ENCODE measurements at regions not wholly inside any gene's neighbourhood (a gene's known extent, or its start where the extent isn't known, plus 50 kb on each side); places are given as distances from the start of the nearest gene placed in this dataset.
A peak's percentile ranks its signal among the peaks of the same experiment; 100 is the strongest.

DNA sequence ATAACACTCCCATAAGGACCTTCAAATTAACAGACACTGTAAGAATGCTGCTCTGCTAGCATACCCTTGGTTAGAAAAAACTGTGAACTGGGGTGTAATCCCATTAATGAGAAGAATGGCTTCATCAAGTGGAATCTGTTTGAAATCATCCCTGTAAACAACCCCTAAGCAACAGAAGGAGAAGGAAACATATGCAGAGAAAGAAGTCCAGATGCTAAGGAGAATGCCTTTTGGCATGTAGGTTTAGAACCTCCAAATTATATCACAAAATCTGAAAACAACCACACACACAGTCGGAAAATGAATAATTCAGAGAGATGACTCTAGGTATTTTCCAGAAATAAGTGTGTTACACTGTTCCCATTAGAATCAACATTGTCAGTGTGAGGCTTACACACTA lies 140.2 kb downstream of the NUAK1 start:
- Mint-ChIP-seq H3K4me3 (no peak overlapping the region), H3K4me1 (no peaks in the 10 kb centered on the region), H3K27me3 (no peaks in the 10 kb centered on the region), H3K9me3 (peaks cover 0 to 5% (median 0%) of the 10 kb centered on the region in 7 donors), H3K27ac (no peak overlapping the region), H3K36me3 (no peaks in the 10 kb centered on the region)
- ATAC-seq (ENCODE audit: low read depth in 2 of 2) (no peak), DNase-seq (no peak)
- peaks cover 2% of the 10 kb centered on the region for H3K27me3 ChIP-seq (ENCODE audit: control insufficient read depth, insufficient read depth, low read length)
- no peak overlapping the region for H3K27ac ChIP-seq (ENCODE audit: insufficient read depth, low read length, poor library complexity, severe bottlenecking)
- no peak overlapping the region for H3K4me3 ChIP-seq (ENCODE audit: low read depth, low read length)
- no peaks in the 10 kb centered on the region for H3K9me3 ChIP-seq (ENCODE audit: control insufficient read depth in 2 of 2, low read length in 2 of 2)
- no peaks in the 10 kb centered on the region for H3K4me1 ChIP-seq (ENCODE audit: control insufficient read depth, insufficient read depth, low read length, poor library complexity, severe bottlenecking)
- no peaks in the 10 kb centered on the region for H3K36me3 ChIP-seq (ENCODE audit: control insufficient read depth, insufficient read depth, low read length)

DNA sequence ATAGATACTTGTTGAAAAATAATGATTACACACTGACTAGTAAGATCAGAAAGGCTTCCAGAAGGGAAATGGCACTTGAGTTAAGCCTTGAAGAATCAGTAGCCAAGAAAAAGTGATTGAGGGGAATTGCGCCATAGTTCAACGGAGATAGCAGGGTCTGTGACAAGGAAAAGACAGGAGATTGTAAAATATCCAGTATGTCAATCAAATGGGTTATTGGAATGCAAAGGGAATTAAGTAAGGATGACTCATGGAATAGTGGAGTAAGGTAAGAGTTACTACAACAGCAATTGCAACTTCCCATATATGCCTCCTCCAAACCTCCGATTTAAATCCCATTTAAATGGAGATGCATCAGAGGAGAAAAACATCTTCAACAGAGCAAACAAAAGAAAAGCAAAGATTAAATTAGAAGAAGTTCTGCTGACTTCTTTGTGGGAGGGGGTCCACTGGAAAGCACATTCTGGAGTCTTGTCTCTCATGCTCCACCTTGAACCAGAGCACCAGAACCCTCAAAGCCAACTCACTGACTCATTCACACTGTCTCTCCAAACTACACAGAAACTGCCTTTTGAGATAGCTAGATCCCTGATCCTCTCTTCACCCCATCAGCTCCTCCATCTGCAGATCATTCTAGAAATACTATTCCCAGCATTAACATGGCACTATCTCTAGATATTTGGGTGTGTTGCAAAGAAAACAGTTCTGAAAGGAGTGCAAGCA lies 138.2 kb downstream of the NUAK1 start:
- Mint-ChIP-seq H3K27ac (no peak overlapping the region), H3K4me3 (no peak overlapping the region), H3K36me3 (no peaks in the 10 kb centered on the region), H3K4me1 (no peaks in the 10 kb centered on the region), H3K27me3 (no peaks in the 10 kb centered on the region), H3K9me3 (peaks cover 0 to 5% (median 0%) of the 10 kb centered on the region in 7 donors)
- no peaks in the 10 kb centered on the region for H3K4me1 ChIP-seq (ENCODE audit: control insufficient read depth, insufficient read depth, low read length, poor library complexity, severe bottlenecking)
- no peaks in the 10 kb centered on the region for H3K36me3 ChIP-seq (ENCODE audit: control insufficient read depth, insufficient read depth, low read length)
- H3K9me3 ChIP-seq (ENCODE audit: control insufficient read depth in 2 of 2, low read length in 2 of 2), result no peaks in the 10 kb centered on the region
- H3K4me3 ChIP-seq (ENCODE audit: low read depth, low read length), result no peak overlapping the region
- peaks cover 2% of the 10 kb centered on the region for H3K27me3 ChIP-seq (ENCODE audit: control insufficient read depth, insufficient read depth, low read length)
- DNase-seq (no peak), ATAC-seq (ENCODE audit: low read depth in 2 of 2) (no peak)
- no peak overlapping the region for H3K27ac ChIP-seq (ENCODE audit: insufficient read depth, low read length, poor library complexity, severe bottlenecking)

DNA sequence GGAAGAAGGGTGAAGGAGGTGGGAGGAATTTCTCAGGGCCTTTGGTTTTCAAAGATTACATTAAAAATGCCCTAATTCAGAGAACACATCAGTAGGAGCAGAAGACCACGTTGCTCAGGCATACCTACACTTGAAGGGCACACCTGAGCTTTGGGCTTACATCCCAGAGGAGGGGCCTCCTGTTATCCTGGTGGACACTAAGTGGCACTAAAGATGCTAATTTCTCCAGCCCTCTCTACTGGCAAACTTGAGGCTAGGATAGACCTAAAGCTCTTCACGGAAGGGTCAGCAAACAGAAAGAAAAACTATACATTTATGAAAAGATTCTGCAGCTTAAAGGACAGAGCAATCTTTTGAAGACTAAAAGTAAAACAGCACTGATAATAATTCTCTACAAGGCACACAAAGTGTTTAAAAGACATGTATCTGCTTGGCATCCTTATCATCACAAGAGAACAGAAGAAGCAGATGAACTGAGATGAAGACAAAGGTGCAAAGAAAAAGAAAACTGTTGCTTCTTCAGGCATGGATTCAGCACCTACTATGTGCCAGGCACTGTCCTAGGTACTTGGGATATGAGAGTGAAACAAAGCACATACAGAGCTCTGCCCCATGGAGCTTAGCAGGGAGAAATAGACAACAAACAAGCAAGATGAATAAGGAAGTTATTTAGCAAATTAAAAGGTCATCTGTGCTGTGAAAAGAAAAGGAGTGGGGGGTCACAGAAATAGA lies 137.5 kb downstream of the NUAK1 start:
- ATAC-seq (ENCODE audit: low read depth in 2 of 2) (no peak), DNase-seq (no peak)
- H3K36me3 Mint-ChIP-seq, result no peaks in the 10 kb centered on the region
- no peak overlapping the region for H3K27ac ChIP-seq (ENCODE audit: insufficient read depth, low read length, poor library complexity, severe bottlenecking)
- H3K9me3 Mint-ChIP-seq, result peaks cover 0 to 5% (median 0%) of the 10 kb centered on the region in 7 donors
- no peaks in the 10 kb centered on the region for H3K27me3 Mint-ChIP-seq
- H3K4me1 ChIP-seq (ENCODE audit: control insufficient read depth, insufficient read depth, low read length, poor library complexity, severe bottlenecking), result no peaks in the 10 kb centered on the region
- peaks cover 2% of the 10 kb centered on the region for H3K27me3 ChIP-seq (ENCODE audit: control insufficient read depth, insufficient read depth, low read length)
- H3K9me3 ChIP-seq (ENCODE audit: control insufficient read depth in 2 of 2, low read length in 2 of 2), result no peaks in the 10 kb centered on the region
- H3K27ac Mint-ChIP-seq, result peak overlapping the region in 1 of 3 donors; percentile 22
- no peak overlapping the region for H3K4me3 Mint-ChIP-seq
- H3K4me1 Mint-ChIP-seq, result no peaks in the 10 kb centered on the region
- no peaks in the 10 kb centered on the region for H3K36me3 ChIP-seq (ENCODE audit: control insufficient read depth, insufficient read depth, low read length)
- H3K4me3 ChIP-seq (ENCODE audit: low read depth, low read length), result no peak overlapping the region

DNA sequence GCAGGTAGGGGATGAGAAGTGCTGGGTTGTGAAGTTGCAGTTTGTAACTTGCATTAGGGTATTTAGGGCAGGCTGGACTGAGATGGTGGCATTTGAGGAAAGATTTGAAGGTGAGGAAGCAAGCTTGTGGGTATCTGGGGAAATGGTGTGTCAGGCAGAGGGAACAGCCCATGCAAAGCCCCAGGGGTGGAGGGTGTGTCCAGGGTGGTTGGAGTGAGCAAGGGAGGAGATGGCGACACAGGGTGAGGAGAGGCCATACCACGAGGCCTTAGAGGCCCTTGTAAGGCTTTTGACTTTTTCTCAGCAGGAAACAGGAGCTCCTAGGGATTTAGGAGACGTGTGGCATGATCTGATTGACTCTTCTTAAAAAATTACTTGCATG lies 136.9 kb downstream of the NUAK1 start:
- no peaks in the 10 kb centered on the region for H3K4me1 ChIP-seq (ENCODE audit: control insufficient read depth, insufficient read depth, low read length, poor library complexity, severe bottlenecking)
- no peaks in the 10 kb centered on the region for H3K36me3 ChIP-seq (ENCODE audit: control insufficient read depth, insufficient read depth, low read length)
- H3K27me3 ChIP-seq (ENCODE audit: control insufficient read depth, insufficient read depth, low read length), result peaks cover 2% of the 10 kb centered on the region
- DNase-seq, result no peak
- Mint-ChIP-seq H3K27ac (no peak overlapping the region), H3K9me3 (peaks cover 0 to 5% (median 0%) of the 10 kb centered on the region in 7 donors), H3K36me3 (no peaks in the 10 kb centered on the region), H3K4me1 (no peaks in the 10 kb centered on the region), H3K27me3 (peaks cover 2% of the 10 kb centered on the region), H3K4me3 (no peak overlapping the region)
- no peak overlapping the region for H3K4me3 ChIP-seq (ENCODE audit: low read depth, low read length)
- H3K9me3 ChIP-seq (ENCODE audit: control insufficient read depth in 2 of 2, low read length in 2 of 2), result no peaks in the 10 kb centered on the region
- no peak for ATAC-seq (ENCODE audit: low read depth in 2 of 2)
- H3K27ac ChIP-seq (ENCODE audit: insufficient read depth, low read length, poor library complexity, severe bottlenecking), result no peak overlapping the region

DNA sequence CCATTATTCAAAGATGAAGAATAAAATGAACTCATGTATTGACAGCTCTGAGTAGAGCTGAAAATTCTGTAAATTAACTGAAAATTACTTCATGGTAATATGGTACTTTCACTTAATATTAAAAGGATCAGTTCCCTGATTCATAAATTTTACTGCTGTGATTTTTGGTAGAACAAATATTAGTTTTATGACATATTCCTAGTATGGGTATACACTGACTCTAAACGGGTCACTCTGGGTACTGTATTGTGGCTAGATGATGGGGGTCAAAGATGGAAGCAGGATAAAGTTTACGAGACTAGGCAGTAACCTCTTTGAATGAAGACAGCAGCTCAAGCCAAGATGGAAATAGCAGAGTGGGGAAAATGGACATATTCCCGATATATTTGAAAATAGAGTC lies 135.5 kb downstream of the NUAK1 start:
- Histone ChIP-seq H3K27me3 (ENCODE audit: control insufficient read depth, insufficient read depth, low read length) (peaks cover 2% of the 10 kb centered on the region), H3K36me3 (ENCODE audit: control insufficient read depth, insufficient read depth, low read length) (no peaks in the 10 kb centered on the region), H3K27ac (ENCODE audit: insufficient read depth, low read length, poor library complexity, severe bottlenecking) (no peak overlapping the region), H3K4me3 (ENCODE audit: low read depth, low read length) (no peak overlapping the region), H3K9me3 (ENCODE audit: control insufficient read depth in 2 of 2, low read length in 2 of 2) (no peaks in the 10 kb centered on the region), H3K4me1 (ENCODE audit: control insufficient read depth, insufficient read depth, low read length, poor library complexity, severe bottlenecking) (no peaks in the 10 kb centered on the region)
- no peak overlapping the region for H3K27ac Mint-ChIP-seq
- no peaks in the 10 kb centered on the region for H3K36me3 Mint-ChIP-seq
- H3K4me3 Mint-ChIP-seq, result no peak overlapping the region
- no peak for DNase-seq
- no peaks in the 10 kb centered on the region for H3K4me1 Mint-ChIP-seq
- peaks cover 0 to 4% (median 0%) of the 10 kb centered on the region in 7 donors for H3K9me3 Mint-ChIP-seq
- no peak for ATAC-seq (ENCODE audit: low read depth in 2 of 2)
- peaks cover 4% of the 10 kb centered on the region for H3K27me3 Mint-ChIP-seq

DNA sequence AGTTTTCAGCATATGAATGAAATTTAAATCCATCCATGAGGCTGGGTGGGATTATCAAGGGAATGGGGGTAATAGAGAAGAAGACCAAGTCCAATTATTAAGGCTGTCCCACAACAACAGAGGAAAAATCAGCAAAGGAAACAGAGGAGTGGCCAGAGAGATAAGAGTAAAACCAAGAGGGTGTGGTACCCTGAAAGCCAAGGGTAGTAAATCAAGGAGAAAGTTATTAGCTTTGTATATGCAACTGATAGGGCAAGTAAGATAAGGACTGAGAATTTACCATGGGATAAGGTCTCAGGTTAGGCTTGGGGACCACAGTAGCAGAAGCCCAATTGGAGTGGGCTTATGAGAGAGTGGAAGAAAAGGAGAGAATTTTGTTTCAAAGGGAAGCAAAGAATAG lies 134.5 kb downstream of the NUAK1 start:
- Mint-ChIP-seq H3K27me3 (peaks cover 4% of the 10 kb centered on the region), H3K27ac (no peak overlapping the region), H3K36me3 (no peaks in the 10 kb centered on the region), H3K4me1 (no peaks in the 10 kb centered on the region), H3K4me3 (no peak overlapping the region), H3K9me3 (peaks cover 0 to 4% (median 0%) of the 10 kb centered on the region in 7 donors)
- ATAC-seq (ENCODE audit: low read depth in 2 of 2) (no peak), DNase-seq (no peak)
- Histone ChIP-seq H3K27me3 (ENCODE audit: control insufficient read depth, insufficient read depth, low read length) (peaks cover 2% of the 10 kb centered on the region), H3K36me3 (ENCODE audit: control insufficient read depth, insufficient read depth, low read length) (no peaks in the 10 kb centered on the region), H3K4me1 (ENCODE audit: control insufficient read depth, insufficient read depth, low read length, poor library complexity, severe bottlenecking) (no peaks in the 10 kb centered on the region), H3K9me3 (ENCODE audit: control insufficient read depth in 2 of 2, low read length in 2 of 2) (no peaks in the 10 kb centered on the region), H3K4me3 (ENCODE audit: low read depth, low read length) (no peak overlapping the region), H3K27ac (ENCODE audit: insufficient read depth, low read length, poor library complexity, severe bottlenecking) (no peak overlapping the region)

DNA sequence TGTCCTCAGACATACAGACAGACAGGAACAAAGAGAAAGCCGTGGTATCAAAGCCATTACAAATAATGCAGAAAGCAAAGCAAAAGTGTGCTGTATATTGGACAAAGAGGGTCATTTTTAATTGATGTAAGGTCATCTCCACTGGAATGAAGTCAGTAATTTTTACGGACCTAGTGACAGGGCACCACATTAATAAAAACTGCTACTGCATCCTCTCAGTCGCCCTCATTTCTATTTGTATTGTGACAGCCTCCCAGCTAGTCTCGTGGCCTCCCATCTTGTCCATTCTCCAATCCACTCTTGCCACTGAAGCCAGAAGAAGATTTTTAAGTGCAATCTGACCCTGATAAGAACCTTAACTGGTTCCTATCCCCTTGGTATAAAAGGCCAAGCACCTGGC lies 132.4 kb downstream of the NUAK1 start:
- ATAC-seq (ENCODE audit: low read depth in 2 of 2), result no peak
- H3K9me3 Mint-ChIP-seq, result peaks cover 0 to 4% (median 0%) of the 10 kb centered on the region in 7 donors
- no peak overlapping the region for H3K4me3 ChIP-seq (ENCODE audit: low read depth, low read length)
- H3K27ac Mint-ChIP-seq, result no peak overlapping the region
- no peak for DNase-seq
- H3K27me3 Mint-ChIP-seq, result peaks cover 4% of the 10 kb centered on the region
- H3K27me3 ChIP-seq (ENCODE audit: control insufficient read depth, insufficient read depth, low read length), result peaks cover 2% of the 10 kb centered on the region
- no peaks in the 10 kb centered on the region for H3K4me1 Mint-ChIP-seq
- no peaks in the 10 kb centered on the region for H3K36me3 Mint-ChIP-seq
- H3K27ac ChIP-seq (ENCODE audit: insufficient read depth, low read length, poor library complexity, severe bottlenecking), result no peak overlapping the region
- H3K4me3 Mint-ChIP-seq, result no peak overlapping the region
- H3K4me1 ChIP-seq (ENCODE audit: control insufficient read depth, insufficient read depth, low read length, poor library complexity, severe bottlenecking), result no peaks in the 10 kb centered on the region
- H3K9me3 ChIP-seq (ENCODE audit: control insufficient read depth in 2 of 2, low read length in 2 of 2), result no peaks in the 10 kb centered on the region
- no peaks in the 10 kb centered on the region for H3K36me3 ChIP-seq (ENCODE audit: control insufficient read depth, insufficient read depth, low read length)

DNA sequence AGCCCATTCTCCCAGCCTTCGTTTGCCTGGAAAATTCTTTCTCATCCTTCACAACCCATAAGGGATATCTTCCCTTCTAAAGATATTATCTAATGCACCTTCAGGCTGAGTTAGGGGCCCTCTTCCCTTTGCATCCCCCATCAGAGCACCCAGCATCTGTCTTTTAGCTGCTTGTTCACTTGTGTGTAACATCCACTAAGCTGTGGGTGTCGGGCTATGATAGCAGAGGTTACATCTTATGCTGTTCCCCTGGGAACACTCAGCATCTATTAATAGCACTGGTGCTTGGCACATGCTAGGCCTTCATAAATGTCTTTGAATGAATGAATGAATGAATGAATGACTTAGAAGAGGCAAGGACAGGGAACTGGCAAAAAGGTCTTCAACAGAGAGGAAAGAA lies 131.8 kb downstream of the NUAK1 start:
- no peaks in the 10 kb centered on the region for H3K36me3 Mint-ChIP-seq
- peaks cover under 1% of the 10 kb centered on the region for H3K27me3 ChIP-seq (ENCODE audit: control insufficient read depth, insufficient read depth, low read length)
- H3K4me3 ChIP-seq (ENCODE audit: low read depth, low read length), result no peak overlapping the region
- H3K4me3 Mint-ChIP-seq, result no peak overlapping the region
- H3K4me1 Mint-ChIP-seq, result no peaks in the 10 kb centered on the region
- H3K27me3 Mint-ChIP-seq, result peaks cover 4% of the 10 kb centered on the region
- no peak overlapping the region for H3K27ac ChIP-seq (ENCODE audit: insufficient read depth, low read length, poor library complexity, severe bottlenecking)
- no peaks in the 10 kb centered on the region for H3K9me3 ChIP-seq (ENCODE audit: control insufficient read depth in 2 of 2, low read length in 2 of 2)
- ATAC-seq (ENCODE audit: low read depth in 2 of 2) (no peak), DNase-seq (no peak)
- H3K4me1 ChIP-seq (ENCODE audit: control insufficient read depth, insufficient read depth, low read length, poor library complexity, severe bottlenecking), result no peaks in the 10 kb centered on the region
- no peak overlapping the region for H3K27ac Mint-ChIP-seq
- no peaks in the 10 kb centered on the region for H3K36me3 ChIP-seq (ENCODE audit: control insufficient read depth, insufficient read depth, low read length)
- no peaks in the 10 kb centered on the region for H3K9me3 Mint-ChIP-seq

All from CD4-positive, CD25-positive, alpha-beta regulatory T cell (primary cell).